ENCODE measurements at regions not wholly inside any gene's neighbourhood (a gene's known extent, or its start where the extent isn't known, plus 50 kb on each side); places are given as distances from the start of the nearest gene placed in this dataset.

- DNase-seq (ENCODE audit: low spot score in 2 of 2, unreplicated experiment in 2 of 2) = no peak
- Mint-ChIP-seq H3K27me3 (ENCODE audit: low read depth) (no peaks in the 10 kb centered on the region), H3K27ac (no peak overlapping the region), H3K4me1 (peaks cover 4% of the 10 kb centered on the region), H3K9me3 (peaks cover 20% of the 10 kb centered on the region), H3K4me3 (no peak overlapping the region), H3K36me3 (no peaks in the 10 kb centered on the region)
- TF ChIP-seq, protein P1, sequence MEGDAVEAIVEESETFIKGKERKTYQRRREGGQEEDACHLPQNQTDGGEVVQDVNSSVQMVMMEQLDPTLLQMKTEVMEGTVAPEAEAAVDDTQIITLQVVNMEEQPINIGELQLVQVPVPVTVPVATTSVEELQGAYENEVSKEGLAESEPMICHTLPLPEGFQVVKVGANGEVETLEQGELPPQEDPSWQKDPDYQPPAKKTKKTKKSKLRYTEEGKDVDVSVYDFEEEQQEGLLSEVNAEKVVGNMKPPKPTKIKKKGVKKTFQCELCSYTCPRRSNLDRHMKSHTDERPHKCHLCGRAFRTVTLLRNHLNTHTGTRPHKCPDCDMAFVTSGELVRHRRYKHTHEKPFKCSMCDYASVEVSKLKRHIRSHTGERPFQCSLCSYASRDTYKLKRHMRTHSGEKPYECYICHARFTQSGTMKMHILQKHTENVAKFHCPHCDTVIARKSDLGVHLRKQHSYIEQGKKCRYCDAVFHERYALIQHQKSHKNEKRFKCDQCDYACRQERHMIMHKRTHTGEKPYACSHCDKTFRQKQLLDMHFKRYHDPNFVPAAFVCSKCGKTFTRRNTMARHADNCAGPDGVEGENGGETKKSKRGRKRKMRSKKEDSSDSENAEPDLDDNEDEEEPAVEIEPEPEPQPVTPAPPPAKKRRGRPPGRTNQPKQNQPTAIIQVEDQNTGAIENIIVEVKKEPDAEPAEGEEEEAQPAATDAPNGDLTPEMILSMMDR (IDR thresholded peaks at IDR 0.05; ENCODE audit: unreplicated experiment) = no peak
Observed at GRCh38 chr6:132054525-132054924, 103.4 kb upstream of the CCN2 start.

DNA sequence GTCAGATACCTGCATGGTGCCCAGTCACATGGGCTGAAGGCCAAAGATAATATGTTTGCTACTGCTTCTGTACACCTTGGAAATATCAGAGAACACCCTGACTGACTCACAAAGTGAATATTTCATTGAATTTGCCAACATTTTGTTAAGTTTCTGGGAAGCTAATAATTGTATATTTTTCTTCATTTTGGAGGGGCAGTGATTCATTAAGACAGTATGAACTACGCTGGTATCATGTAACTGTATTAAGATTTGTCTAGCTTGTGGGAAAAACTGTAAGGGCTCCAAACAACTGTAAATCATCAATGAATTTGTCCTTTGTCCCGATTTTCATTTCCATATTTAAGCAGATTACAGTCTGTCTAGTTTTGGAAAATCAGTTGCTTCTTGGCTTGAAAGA lies 102.3 kb upstream of the CCN2 start:
- Mint-ChIP-seq H3K27ac (no peak overlapping the region), H3K4me1 (no peaks in the 10 kb centered on the region), H3K9me3 (peaks cover 23% of the 10 kb centered on the region), H3K4me3 (no peak overlapping the region), H3K36me3 (no peaks in the 10 kb centered on the region), H3K27me3 (ENCODE audit: low read depth) (no peaks in the 10 kb centered on the region)
- DNase-seq (ENCODE audit: low spot score in 2 of 2, unreplicated experiment in 2 of 2) = no peak
- TF ChIP-seq, protein P1 (IDR thresholded peaks at IDR 0.05; ENCODE audit: unreplicated experiment) = no peak

DNA sequence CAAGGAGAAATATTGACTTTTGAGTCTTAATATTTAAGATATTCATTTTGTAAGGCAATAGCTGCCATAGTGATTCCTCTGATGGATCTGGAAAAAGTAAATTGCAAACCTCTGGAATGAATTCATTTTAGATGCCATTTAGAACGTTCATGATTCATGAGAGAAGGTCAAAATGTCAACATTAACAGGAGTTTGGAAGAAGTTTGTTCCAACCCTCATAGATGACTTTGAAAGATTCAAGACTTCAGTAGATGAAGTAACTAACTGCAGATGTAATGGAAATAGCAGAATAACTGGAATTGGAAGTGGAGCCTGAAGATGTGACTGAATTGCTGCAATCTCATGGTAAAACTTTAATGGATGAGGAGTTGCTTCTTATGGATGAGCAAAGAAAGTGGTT lies 100.9 kb upstream of the CCN2 start:
- H3K4me3 Mint-ChIP-seq = no peak overlapping the region
- H3K27ac Mint-ChIP-seq = no peak overlapping the region
- peaks cover 25% of the 10 kb centered on the region for H3K9me3 Mint-ChIP-seq
- TF ChIP-seq, protein P1 (IDR thresholded peaks at IDR 0.05; ENCODE audit: unreplicated experiment) = no peak
- no peaks in the 10 kb centered on the region for H3K27me3 Mint-ChIP-seq (ENCODE audit: low read depth)
- no peak for DNase-seq (ENCODE audit: low spot score in 2 of 2, unreplicated experiment in 2 of 2)
- H3K4me1 Mint-ChIP-seq = no peaks in the 10 kb centered on the region
- H3K36me3 Mint-ChIP-seq = no peaks in the 10 kb centered on the region

- DNase-seq (ENCODE audit: low spot score in 2 of 2, unreplicated experiment in 2 of 2) = no peak
- H3K27me3 Mint-ChIP-seq (ENCODE audit: low read depth) = no peaks in the 10 kb centered on the region
- no peaks in the 10 kb centered on the region for H3K4me1 Mint-ChIP-seq
- peaks cover 18% of the 10 kb centered on the region for H3K9me3 Mint-ChIP-seq
- TF ChIP-seq, protein P1 (IDR thresholded peaks at IDR 0.05; ENCODE audit: unreplicated experiment) = no peak
- H3K36me3 Mint-ChIP-seq = no peaks in the 10 kb centered on the region
- H3K4me3 Mint-ChIP-seq = no peak overlapping the region
- no peak overlapping the region for H3K27ac Mint-ChIP-seq
Observed at GRCh38 chr6:132045877-132046276, 94.7 kb upstream of the CCN2 start.

DNA sequence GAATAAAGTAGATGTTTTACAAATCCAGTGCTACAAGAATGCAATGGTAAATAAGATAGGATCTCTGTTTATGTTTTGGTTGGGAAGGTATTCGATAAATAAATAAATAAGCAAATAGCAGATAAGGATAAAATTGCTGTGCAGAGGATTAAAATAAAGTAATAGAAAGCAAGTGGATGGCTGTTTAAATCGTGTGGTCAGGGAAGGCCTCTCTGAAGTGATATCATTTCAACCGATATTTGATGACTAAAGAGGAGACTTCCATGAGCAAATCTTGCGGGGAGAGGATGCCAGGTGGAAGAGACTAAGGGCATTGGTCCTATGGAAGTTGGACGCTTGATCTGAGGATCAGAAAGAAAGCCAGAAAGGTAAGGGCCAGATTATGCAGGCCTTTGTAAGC lies 92.0 kb upstream of the CCN2 start:
- no peaks in the 10 kb centered on the region for H3K27me3 Mint-ChIP-seq (ENCODE audit: low read depth)
- DNase-seq (ENCODE audit: low spot score in 2 of 2, unreplicated experiment in 2 of 2) = no peak
- H3K4me3 Mint-ChIP-seq = no peak overlapping the region
- H3K27ac Mint-ChIP-seq = no peak overlapping the region
- H3K36me3 Mint-ChIP-seq = no peaks in the 10 kb centered on the region
- peaks cover 13% of the 10 kb centered on the region for H3K9me3 Mint-ChIP-seq
- H3K4me1 Mint-ChIP-seq = no peaks in the 10 kb centered on the region
- TF ChIP-seq, protein P1 (IDR thresholded peaks at IDR 0.05; ENCODE audit: unreplicated experiment) = no peak

- no peak overlapping the region for H3K27ac Mint-ChIP-seq
- no peaks in the 10 kb centered on the region for H3K4me1 Mint-ChIP-seq
- H3K9me3 Mint-ChIP-seq = peaks cover 11% of the 10 kb centered on the region
- H3K36me3 Mint-ChIP-seq = no peaks in the 10 kb centered on the region
- TF ChIP-seq, protein P1 (IDR thresholded peaks at IDR 0.05; ENCODE audit: unreplicated experiment) = no peak
- no peaks in the 10 kb centered on the region for H3K27me3 Mint-ChIP-seq (ENCODE audit: low read depth)
- DNase-seq (ENCODE audit: low spot score in 2 of 2, unreplicated experiment in 2 of 2) = no peak
- no peak overlapping the region for H3K4me3 Mint-ChIP-seq
Observed at GRCh38 chr6:132041706-132042105, 90.5 kb upstream of the CCN2 start.
